Loucy (cell line): ENCODE measurements at regions not wholly inside any gene's neighbourhood (a gene's known extent, or its start where the extent isn't known, plus 50 kb on each side); places are given as distances from the start of the nearest gene placed in this dataset.

Experiments used
- H2AFZ ChIP-seq: fragments of 200-600 bp; sonication (generic); 2 replicates; pipeline ENCODE4 v1.6.0; 2016; ENCODE audit warnings: antibody characterized with exemption, mild to moderate bottlenecking, low read length, moderate library complexity
- H3F3A ChIP-seq: fragments of 200-600 bp; 2 replicates; pipeline ENCODE4 v1.6.0; 2016; ENCODE audit warnings: antibody characterized with exemption, low read depth, mild to moderate bottlenecking
- H3K27me3 ChIP-seq: fragments of 200-600 bp; sonication (generic); 2 replicates; pipeline ENCODE4 v1.6.1; 2014; ENCODE audit warnings: low read length, mild to moderate bottlenecking; ENCODE audit not compliant: insufficient read depth, poor library complexity, severe bottlenecking
- H3K36me3 ChIP-seq: fragments of 200-600 bp; sonication (generic); 2 replicates; pipeline ENCODE4 v1.6.1; 2016; ENCODE audit warnings: low read length; ENCODE audit not compliant: insufficient read depth
- H3K4me1 ChIP-seq: fragments of 200-600 bp; sonication (generic); 2 replicates; pipeline ENCODE4 v1.5.1; 2014; ENCODE audit warnings: low read length, mild to moderate bottlenecking; ENCODE audit not compliant: insufficient read depth, poor library complexity, severe bottlenecking
- H3K4me2 ChIP-seq: fragments of 200-600 bp; sonication (generic); 2 replicates; pipeline ENCODE4 v1.6.0; 2014; ENCODE audit warnings: antibody characterized with exemption, low read length, low read depth, mild to moderate bottlenecking; ENCODE audit not compliant: poor library complexity, severe bottlenecking
- H3K4me3 ChIP-seq: fragments of 200-600 bp; sonication (generic); 2 replicates; pipeline ENCODE4 v1.5.1; 2014; ENCODE audit warnings: low read length, mild to moderate bottlenecking, mixed read lengths; ENCODE audit not compliant: poor library complexity, severe bottlenecking
- H3K79me2 ChIP-seq: fragments of 200-600 bp; sonication (generic); 2 replicates; pipeline ENCODE4 v1.6.1; 2014; ENCODE audit warnings: low read length; ENCODE audit not compliant: insufficient read depth
- H3K9ac ChIP-seq: fragments of 200-600 bp; sonication (generic); 2 replicates; pipeline ENCODE4 v1.6.0; 2014; ENCODE audit warnings: mild to moderate bottlenecking, low read depth, low read length, moderate library complexity; ENCODE audit not compliant: poor library complexity, severe bottlenecking
- H3K9me2 ChIP-seq: fragments of 200-600 bp; sonication (generic); replicated peaks from 2 replicates; pipeline ENCODE4 v1.6.1; 2016; ENCODE audit warnings: low read depth, low read length, mixed read lengths
- H3K9me3 ChIP-seq: fragments of 200-600 bp; sonication (generic); 2 replicates; pipeline ENCODE4 v1.6.1; 2014; ENCODE audit warnings: mild to moderate bottlenecking, antibody characterized with exemption, low read length, low read depth; ENCODE audit not compliant: insufficient read depth
- H4K20me1 ChIP-seq: fragments of 200-600 bp; sonication (generic); 2 replicates; pipeline ENCODE4 v1.6.0; 2014; ENCODE audit warnings: antibody characterized with exemption, low read length, mild to moderate bottlenecking; ENCODE audit not compliant: insufficient read depth, poor library complexity, severe bottlenecking
- CTCF ChIP-seq: fragments of 200-600 bp; sonication (generic); conservative IDR thresholded peaks from 2 replicates; pipeline ENCODE4 v1.5.1; 2014; ENCODE audit warnings: mild to moderate bottlenecking, antibody characterized with exemption, low read length
- EZH2phosphoT487 ChIP-seq: fragments of 200-600 bp; IDR thresholded peaks from 2 replicates; pipeline ENCODE4 v1.6.1; 2018; ENCODE audit warnings: antibody characterized with exemption, mild to moderate bottlenecking, moderate library complexity, borderline replicate concordance

GRCh38 chr11:92284107-92284506 lies 59.5 kb downstream of the FAT3 start:
- H3K36me3 ChIP-seq: no peaks in the 10 kb centered on the region

GRCh38 chr11:92284558-92284957 lies 59.9 kb downstream of the FAT3 start:
- Histone ChIP-seq H3K4me1 (no peaks in the 10 kb centered on the region), H3K36me3 (no peaks in the 10 kb centered on the region), H2AFZ (no peak overlapping the region), H3F3A (no peaks in the 10 kb centered on the region), H3K9ac (no peak overlapping the region), H3K4me2 (no peak overlapping the region), H3K9me2 (no peaks in the 10 kb centered on the region), H3K9me3 (no peaks in the 10 kb centered on the region), H3K27me3 (no peaks in the 10 kb centered on the region), H3K4me3 (no peak overlapping the region), H4K20me1 (no peaks in the 10 kb centered on the region), H3K79me2 (no peaks in the 10 kb centered on the region)
- TF ChIP-seq EZH2phosphoT487 (no peak), CTCF (no peak)

More at GRCh38 chr11:92284107-92284506, 59.5 kb downstream of the FAT3 start:
- Histone ChIP-seq H4K20me1 (no peaks in the 10 kb centered on the region), H2AFZ (no peak overlapping the region), H3K27me3 (no peaks in the 10 kb centered on the region), H3F3A (no peaks in the 10 kb centered on the region), H3K4me2 (no peak overlapping the region), H3K9ac (no peak overlapping the region), H3K4me3 (no peak overlapping the region), H3K79me2 (no peaks in the 10 kb centered on the region), H3K4me1 (no peaks in the 10 kb centered on the region), H3K9me2 (no peaks in the 10 kb centered on the region), H3K9me3 (no peaks in the 10 kb centered on the region)
- TF ChIP-seq EZH2phosphoT487: no peak
- no peak for TF ChIP-seq CTCF

GRCh38 chr11:92285776-92286175 lies 61.2 kb downstream of the FAT3 start:
- TF ChIP-seq EZH2phosphoT487 (no peak), CTCF (no peak)
- H3K9me3 ChIP-seq: no peaks in the 10 kb centered on the region
- no peaks in the 10 kb centered on the region for H3K36me3 ChIP-seq
- H2AFZ ChIP-seq: no peak overlapping the region
- no peaks in the 10 kb centered on the region for H3K4me1 ChIP-seq
- no peak overlapping the region for H3K9ac ChIP-seq
- H3K79me2 ChIP-seq: no peaks in the 10 kb centered on the region
- H3K4me3 ChIP-seq: no peak overlapping the region
- no peaks in the 10 kb centered on the region for H4K20me1 ChIP-seq
- H3K9me2 ChIP-seq: no peaks in the 10 kb centered on the region
- no peak overlapping the region for H3K4me2 ChIP-seq
- no peaks in the 10 kb centered on the region for H3F3A ChIP-seq
- no peaks in the 10 kb centered on the region for H3K27me3 ChIP-seq
